ENCODE measurements at regions not wholly inside any gene's neighbourhood (a gene's known extent, or its start where the extent isn't known, plus 50 kb on each side); places are given as distances from the start of the nearest gene placed in this dataset.

DNA sequence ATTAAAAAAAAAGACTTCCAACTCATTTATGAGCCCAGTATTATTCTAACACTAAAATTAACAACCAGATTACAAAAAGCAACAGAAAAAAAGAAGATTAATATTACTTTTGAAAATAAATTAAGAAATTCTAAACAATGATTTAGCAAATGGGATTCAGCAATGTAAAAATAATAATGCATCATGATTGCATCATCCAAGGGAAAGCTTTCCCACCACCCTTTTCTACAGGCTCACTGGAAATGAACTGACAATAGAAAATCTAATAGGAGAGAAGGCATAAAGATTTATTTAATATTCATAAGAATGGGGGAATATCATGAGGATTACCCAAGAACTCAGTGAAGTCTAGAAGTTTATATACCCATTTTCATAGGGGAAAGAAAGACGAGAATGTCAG lies 1671.9 kb downstream of the NCAM2 start:
- POLR2A ChIA-PET: interaction anchor here (0.8 kb wide), 1 partner anchor 1547 kb away, joined by 3 read pairs; no protein-coding TSS in a partner anchor
- peaks cover 5% of the 10 kb centered on the region for H3K9me3 Mint-ChIP-seq (ENCODE audit: low read depth)
- H3K4me1 Mint-ChIP-seq: no peaks in the 10 kb centered on the region
- no peaks in the 10 kb centered on the region for H3K27me3 Mint-ChIP-seq
- intact Hi-C loops (cut with DNase I, micrococcal nuclease): no loop called here
- no peak for DNase-seq
- no peak overlapping the region for H3K27ac Mint-ChIP-seq
- H3K36me3 Mint-ChIP-seq (ENCODE audit: low read depth): no peaks in the 10 kb centered on the region
- no peak for ATAC-seq
- CTCF ChIA-PET: no interaction called here
- no peak overlapping the region for H3K4me3 Mint-ChIP-seq

DNA sequence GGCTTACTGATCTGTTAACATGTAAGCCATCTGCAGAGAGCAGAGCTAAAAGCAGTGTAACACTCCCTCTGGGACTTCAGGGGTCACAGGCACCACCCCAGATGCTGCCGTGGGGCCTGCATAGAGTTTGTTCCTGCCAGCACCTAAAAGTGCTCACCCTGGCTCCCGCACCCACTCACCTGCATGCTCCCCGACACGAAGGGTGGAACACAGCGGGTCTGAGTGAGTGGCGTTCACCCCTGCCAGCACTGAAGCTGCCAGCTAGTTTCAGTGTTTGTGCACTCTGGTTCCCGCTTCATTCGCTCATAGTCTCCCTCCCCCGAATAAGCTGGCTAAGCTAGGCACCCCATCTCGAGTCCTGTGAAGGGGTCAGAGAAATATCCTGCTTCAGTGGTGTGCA lies 1681.0 kb downstream of the NCAM2 start:
- no peaks in the 10 kb centered on the region for H3K27me3 Mint-ChIP-seq
- ATAC-seq (no peak), DNase-seq (no peak)
- intact Hi-C loops (cut with DNase I, micrococcal nuclease): no loop called here
- H3K9me3 Mint-ChIP-seq (ENCODE audit: low read depth): no peaks in the 10 kb centered on the region
- no peak overlapping the region for H3K4me3 Mint-ChIP-seq
- no peaks in the 10 kb centered on the region for H3K4me1 Mint-ChIP-seq
- CTCF ChIA-PET: no interaction called here
- H3K36me3 Mint-ChIP-seq (ENCODE audit: low read depth): no peaks in the 10 kb centered on the region
- H3K27ac Mint-ChIP-seq: no peak overlapping the region
- POLR2A ChIA-PET: no interaction called here

DNA sequence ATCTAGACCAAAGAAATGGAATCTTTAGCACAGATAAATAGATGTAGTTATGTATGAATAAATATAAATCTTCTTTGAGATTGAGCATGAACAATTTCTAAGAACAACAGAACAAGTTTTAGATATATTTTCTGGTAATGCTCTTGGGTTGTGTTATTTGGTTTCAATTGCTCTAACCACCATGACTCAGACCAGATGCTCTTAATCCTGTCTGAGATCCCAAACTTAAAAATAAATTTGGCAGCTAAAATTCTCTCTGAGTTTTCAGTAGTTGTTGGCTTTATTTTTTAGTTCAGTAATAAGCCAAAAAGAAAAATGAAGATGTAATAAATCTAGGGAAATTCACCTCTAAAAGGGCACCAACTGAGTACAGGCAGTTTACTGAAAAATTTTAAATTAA lies 1693.4 kb downstream of the NCAM2 start:
- no peak for ATAC-seq
- H3K4me3 Mint-ChIP-seq: no peak overlapping the region
- no peaks in the 10 kb centered on the region for H3K36me3 Mint-ChIP-seq (ENCODE audit: low read depth)
- CTCF ChIA-PET: no interaction called here
- no peaks in the 10 kb centered on the region for H3K27me3 Mint-ChIP-seq
- DNase-seq: no peak
- no peaks in the 10 kb centered on the region for H3K4me1 Mint-ChIP-seq
- intact Hi-C loops (cut with DNase I, micrococcal nuclease): no loop called here
- POLR2A ChIA-PET: no interaction called here
- no peak overlapping the region for H3K27ac Mint-ChIP-seq
- peaks cover 32% of the 10 kb centered on the region for H3K9me3 Mint-ChIP-seq (ENCODE audit: low read depth)

DNA sequence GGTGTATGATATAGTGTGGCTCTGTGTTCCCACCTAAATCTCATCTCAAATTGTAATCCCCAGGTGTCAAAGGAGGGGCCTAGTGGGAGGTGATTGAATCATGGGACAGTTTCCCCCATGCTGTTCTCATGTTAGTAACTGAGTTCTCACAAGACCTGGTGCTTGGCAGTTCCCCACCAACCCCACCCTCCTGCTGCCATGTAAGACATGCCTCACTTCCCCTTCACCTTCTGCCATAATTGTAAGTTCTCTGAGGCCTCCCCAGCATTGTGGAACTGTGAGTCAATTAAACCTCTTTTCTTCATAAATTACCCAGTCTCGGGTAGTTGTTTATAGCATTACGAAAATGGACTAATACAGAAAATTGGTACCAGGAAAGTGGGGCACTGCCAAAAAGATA lies 1705.3 kb downstream of the NCAM2 start:
- ChIA-PET POLR2A (no interaction called here), CTCF (no interaction called here)

DNA sequence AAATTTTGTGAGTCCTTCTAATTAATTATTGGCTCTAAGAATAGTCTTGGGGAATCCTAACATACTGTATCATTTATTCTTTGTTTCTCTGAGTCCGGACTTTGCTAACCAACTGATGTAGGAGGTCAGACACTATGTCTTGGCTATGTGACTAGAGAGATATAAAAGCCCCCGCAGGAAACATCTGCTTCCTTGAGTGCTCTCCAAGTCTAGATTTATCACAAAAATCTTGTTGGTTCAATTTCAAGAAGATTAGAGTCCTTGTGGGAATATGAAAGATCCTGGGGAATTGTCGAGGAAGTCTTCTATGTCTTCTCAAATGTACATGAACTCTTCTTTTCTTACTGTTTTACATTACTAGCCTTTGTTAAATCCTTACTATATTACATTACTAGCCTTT lies 1712.5 kb downstream of the NCAM2 start:
- CTCF ChIA-PET: no interaction called here
- no peak for DNase-seq
- H3K27ac Mint-ChIP-seq: no peak overlapping the region
- ATAC-seq: no peak
- no peaks in the 10 kb centered on the region for H3K9me3 Mint-ChIP-seq (ENCODE audit: low read depth)
- intact Hi-C loops (cut with DNase I, micrococcal nuclease): no loop called here
- H3K4me3 Mint-ChIP-seq: no peak overlapping the region
- no peaks in the 10 kb centered on the region for H3K27me3 Mint-ChIP-seq
- H3K4me1 Mint-ChIP-seq: peaks cover 3% of the 10 kb centered on the region
- no peaks in the 10 kb centered on the region for H3K36me3 Mint-ChIP-seq (ENCODE audit: low read depth)
- POLR2A ChIA-PET: no interaction called here

More for the DNA sequence above, 1705.3 kb downstream of the NCAM2 start:
- Mint-ChIP-seq H3K27ac (no peak overlapping the region), H3K4me1 (no peaks in the 10 kb centered on the region), H3K4me3 (no peak overlapping the region), H3K27me3 (no peaks in the 10 kb centered on the region), H3K9me3 (ENCODE audit: low read depth) (peaks cover 2% of the 10 kb centered on the region), H3K36me3 (ENCODE audit: low read depth) (no peaks in the 10 kb centered on the region)
- intact Hi-C loops (cut with DNase I, micrococcal nuclease): no loop called here
- DNase-seq (no peak), ATAC-seq (no peak)

DNA sequence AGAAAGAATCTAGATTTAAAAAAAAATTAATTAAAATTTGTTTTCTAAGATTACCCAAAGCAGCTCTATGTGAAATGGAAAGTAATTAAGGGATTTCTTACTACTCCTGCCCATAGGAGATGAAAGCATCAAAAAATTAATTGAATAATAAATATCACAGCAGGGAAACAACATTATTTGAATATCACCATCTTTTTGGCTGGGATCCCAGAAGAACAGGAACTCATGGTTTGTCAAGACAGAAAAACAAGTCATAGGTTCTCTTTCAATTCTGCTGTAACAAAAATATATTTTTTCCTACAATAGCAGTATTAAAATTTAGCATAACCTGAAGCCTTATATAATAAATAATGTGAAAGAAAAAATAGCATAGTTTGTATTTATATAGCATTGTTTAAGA lies 1713.4 kb downstream of the NCAM2 start:
- Mint-ChIP-seq H3K27me3 (no peaks in the 10 kb centered on the region), H3K36me3 (ENCODE audit: low read depth) (no peaks in the 10 kb centered on the region), H3K4me1 (peaks cover 3% of the 10 kb centered on the region), H3K27ac (no peak overlapping the region), H3K9me3 (ENCODE audit: low read depth) (no peaks in the 10 kb centered on the region), H3K4me3 (no peak overlapping the region)
- ChIA-PET POLR2A (no interaction called here), CTCF (interaction anchor here (0.6 kb wide), 1 partner anchor 15 kb away, joined by 4 read pairs; no protein-coding TSS in a partner anchor)
- intact Hi-C loops (cut with DNase I, micrococcal nuclease): no loop called here
- no peak for DNase-seq
- no peak for ATAC-seq

DNA sequence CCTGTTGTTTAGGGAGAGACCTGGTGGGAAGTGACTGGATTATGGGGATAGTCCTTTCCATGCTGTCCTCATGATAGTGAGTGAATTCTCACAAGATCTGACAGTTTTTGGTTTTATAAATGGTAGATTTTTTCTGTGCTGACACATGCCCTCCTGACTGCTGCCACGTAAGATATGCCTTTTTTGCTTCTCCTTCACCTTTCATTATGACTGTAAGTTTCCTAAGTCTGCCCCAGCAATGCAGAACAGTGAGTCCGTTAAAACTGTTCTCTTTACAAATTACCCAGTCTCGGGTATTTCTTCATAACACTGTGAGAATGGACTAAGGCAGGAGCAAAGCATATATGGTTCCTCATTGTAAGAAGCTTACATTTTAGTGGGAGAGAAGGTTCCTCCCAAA lies 1727.2 kb downstream of the NCAM2 start:
- Mint-ChIP-seq H3K36me3 (ENCODE audit: low read depth) (no peaks in the 10 kb centered on the region), H3K4me3 (no peak overlapping the region), H3K27ac (no peak overlapping the region), H3K4me1 (no peaks in the 10 kb centered on the region), H3K9me3 (ENCODE audit: low read depth) (peaks cover 6% of the 10 kb centered on the region), H3K27me3 (no peaks in the 10 kb centered on the region)
- CTCF ChIA-PET: interaction anchor here (0.7 kb wide), 1 partner anchor 244 kb away, joined by 3 read pairs; no protein-coding TSS in a partner anchor
- no peak for ATAC-seq
- POLR2A ChIA-PET: no interaction called here
- intact Hi-C loops (cut with DNase I, micrococcal nuclease): no loop called here
- no peak for DNase-seq

DNA sequence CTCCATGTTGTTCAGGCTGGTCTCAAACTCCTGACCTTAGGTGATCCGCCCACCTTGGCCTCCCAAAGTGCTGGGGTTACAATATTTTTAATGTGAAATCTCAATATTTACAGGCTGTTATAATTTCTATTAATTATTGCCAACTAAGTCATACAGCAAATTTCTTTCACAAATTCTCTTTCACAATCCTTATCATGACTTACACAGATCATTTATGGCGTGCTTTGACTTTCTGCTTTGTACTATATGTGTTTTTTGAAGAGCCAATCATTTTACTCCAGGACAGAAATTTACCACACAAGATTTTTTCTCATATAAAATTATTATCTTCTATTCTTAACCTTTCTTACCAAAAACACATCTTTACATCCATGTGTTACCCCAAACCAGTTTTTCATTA lies 1729.9 kb downstream of the NCAM2 start:
- Mint-ChIP-seq H3K36me3 (ENCODE audit: low read depth) (no peaks in the 10 kb centered on the region), H3K9me3 (ENCODE audit: low read depth) (peaks cover 6% of the 10 kb centered on the region), H3K27me3 (no peaks in the 10 kb centered on the region), H3K4me1 (no peaks in the 10 kb centered on the region), H3K27ac (no peak overlapping the region), H3K4me3 (no peak overlapping the region)
- ChIA-PET POLR2A (no interaction called here), CTCF (interaction anchor here (0.6 kb wide), 1 partner anchor 1292 kb away, joined by 3 read pairs; no protein-coding TSS in a partner anchor)
- ATAC-seq (no peak), DNase-seq (no peak)
- intact Hi-C loops (cut with DNase I, micrococcal nuclease): no loop called here

DNA sequence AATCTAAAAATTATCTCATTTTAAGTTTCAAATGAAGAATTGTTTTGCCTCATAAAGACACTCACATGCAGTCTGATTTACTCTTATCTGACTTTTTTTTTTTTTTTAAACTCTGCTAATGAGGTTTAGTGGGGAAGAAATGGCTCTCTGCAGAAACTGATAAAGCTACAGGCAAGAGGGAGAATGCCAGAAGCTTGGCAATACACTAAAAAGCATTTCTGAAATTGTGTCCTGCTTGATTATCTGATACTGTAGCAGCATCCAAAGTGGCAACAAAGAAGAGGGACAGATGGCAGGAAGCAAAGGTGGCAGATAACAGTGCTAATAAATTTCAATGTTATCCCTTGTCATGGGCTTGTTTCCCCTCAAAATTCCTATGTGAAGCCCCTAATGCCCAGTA lies 1744.9 kb downstream of the NCAM2 start:
- no peaks in the 10 kb centered on the region for H3K9me3 Mint-ChIP-seq (ENCODE audit: low read depth)
- ChIA-PET POLR2A (interaction anchor here (0.6 kb wide), 1 partner anchor 1623 kb away, joined by 3 read pairs; no protein-coding TSS in a partner anchor), CTCF (no interaction called here)
- intact Hi-C loops (cut with DNase I, micrococcal nuclease): no loop called here
- ATAC-seq (no peak), DNase-seq (no peak)
- H3K27me3 Mint-ChIP-seq: no peaks in the 10 kb centered on the region
- no peak overlapping the region for H3K4me3 Mint-ChIP-seq
- no peaks in the 10 kb centered on the region for H3K4me1 Mint-ChIP-seq
- H3K36me3 Mint-ChIP-seq (ENCODE audit: low read depth): no peaks in the 10 kb centered on the region
- H3K27ac Mint-ChIP-seq: no peak overlapping the region

DNA sequence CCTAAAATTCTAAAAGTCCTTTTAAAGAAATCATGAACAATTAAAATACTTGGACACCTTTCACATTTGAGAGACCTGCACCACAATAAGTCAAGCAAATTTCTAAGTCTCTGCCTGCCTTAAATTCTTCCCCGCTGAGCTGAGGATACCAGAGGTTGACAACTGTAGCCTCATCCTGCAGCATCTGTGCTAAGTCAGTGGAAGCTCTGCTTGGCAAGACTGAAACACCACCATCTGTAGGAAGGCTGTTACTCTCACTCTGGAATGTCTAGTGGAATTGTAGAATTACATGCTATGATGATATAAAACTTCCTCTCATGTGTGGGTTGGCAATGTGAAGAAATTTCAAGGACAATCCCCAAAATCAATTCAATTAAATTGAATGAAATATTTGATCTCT lies 1756.5 kb downstream of the NCAM2 start:
- Mint-ChIP-seq H3K36me3 (ENCODE audit: low read depth) (no peaks in the 10 kb centered on the region), H3K4me1 (peaks cover 2% of the 10 kb centered on the region), H3K27me3 (no peaks in the 10 kb centered on the region), H3K27ac (no peak overlapping the region), H3K4me3 (no peak overlapping the region), H3K9me3 (ENCODE audit: low read depth) (no peaks in the 10 kb centered on the region)
- intact Hi-C loops (cut with DNase I, micrococcal nuclease): no loop called here
- CTCF ChIA-PET: no interaction called here
- POLR2A ChIA-PET: no interaction called here
- ATAC-seq (no peak), DNase-seq (no peak)

DNA sequence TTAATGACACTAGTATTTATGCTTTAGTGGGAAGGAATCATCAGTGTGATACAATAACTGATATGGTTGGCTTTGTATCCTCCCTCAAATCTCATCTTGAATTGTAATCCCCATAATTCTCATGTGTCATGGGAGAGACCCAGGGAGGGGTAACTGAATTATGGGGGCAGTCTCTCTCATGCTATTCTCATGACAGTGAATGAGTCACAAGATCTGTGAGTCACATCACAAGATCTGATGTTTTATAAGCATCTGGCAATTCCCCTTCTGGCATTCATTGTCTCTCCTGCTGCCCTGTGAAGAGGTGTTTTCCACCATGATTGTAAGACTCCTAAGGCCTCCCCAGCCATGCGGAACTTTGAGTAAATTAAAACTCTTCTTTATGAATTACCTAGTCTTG lies 1760.3 kb downstream of the NCAM2 start:
- CTCF ChIA-PET: no interaction called here
- Mint-ChIP-seq H3K4me1 (peaks cover 2% of the 10 kb centered on the region), H3K9me3 (ENCODE audit: low read depth) (no peaks in the 10 kb centered on the region), H3K27ac (no peak overlapping the region), H3K27me3 (no peaks in the 10 kb centered on the region), H3K4me3 (no peak overlapping the region), H3K36me3 (ENCODE audit: low read depth) (no peaks in the 10 kb centered on the region)
- POLR2A ChIA-PET: no interaction called here
- intact Hi-C loops (cut with DNase I, micrococcal nuclease): no loop called here
- ATAC-seq (peak; percentile 49), DNase-seq (no peak)

DNA sequence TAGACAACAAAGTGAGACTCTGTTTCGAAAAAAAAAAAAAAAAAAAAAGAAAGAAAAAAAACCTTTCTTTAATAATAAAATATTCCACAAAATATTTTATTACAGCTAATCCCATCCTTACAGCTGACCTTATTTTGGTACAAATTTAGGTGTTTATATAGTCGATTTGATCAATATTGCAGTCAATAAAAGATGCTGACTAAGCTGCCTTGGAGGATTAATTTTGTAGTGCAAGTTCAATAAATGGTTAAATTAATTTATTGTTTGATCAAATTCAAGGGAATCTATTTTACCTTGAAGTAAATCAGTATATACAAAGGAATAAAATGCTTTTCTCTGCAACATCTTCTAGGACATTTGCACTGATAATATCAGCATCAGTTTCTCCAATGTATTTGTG lies 1764.3 kb downstream of the NCAM2 start:
- Mint-ChIP-seq H3K4me1 (peaks cover 2% of the 10 kb centered on the region), H3K4me3 (no peak overlapping the region), H3K27me3 (no peaks in the 10 kb centered on the region), H3K36me3 (ENCODE audit: low read depth) (no peaks in the 10 kb centered on the region), H3K27ac (no peak overlapping the region), H3K9me3 (ENCODE audit: low read depth) (no peaks in the 10 kb centered on the region)
- ChIA-PET POLR2A (no interaction called here), CTCF (no interaction called here)
- ATAC-seq: no peak
- intact Hi-C loops (cut with DNase I, micrococcal nuclease): no loop called here
- no peak for DNase-seq

DNA sequence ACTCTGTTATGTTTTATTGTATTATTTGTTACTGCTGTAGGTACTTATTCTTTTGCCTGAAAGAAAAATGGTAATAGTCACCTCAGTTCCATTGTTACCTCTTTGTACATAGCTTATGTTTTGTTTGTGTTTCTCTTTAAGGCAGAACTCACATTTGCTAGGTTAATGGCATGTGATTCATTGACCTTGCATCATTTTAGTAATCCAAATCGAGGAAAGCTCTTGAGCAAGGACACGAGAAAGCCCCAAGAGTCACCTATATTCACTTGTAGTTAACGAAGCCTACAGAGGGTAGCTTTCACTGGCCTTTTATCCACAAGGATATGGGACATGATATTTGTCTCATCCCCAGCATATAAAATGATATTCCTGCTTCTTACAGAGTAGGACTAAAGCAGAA lies 1765.2 kb downstream of the NCAM2 start:
- H3K4me1 Mint-ChIP-seq: peaks cover 2% of the 10 kb centered on the region
- H3K27me3 Mint-ChIP-seq: no peaks in the 10 kb centered on the region
- H3K27ac Mint-ChIP-seq: no peak overlapping the region
- no peaks in the 10 kb centered on the region for H3K9me3 Mint-ChIP-seq (ENCODE audit: low read depth)
- H3K4me3 Mint-ChIP-seq: no peak overlapping the region
- no peaks in the 10 kb centered on the region for H3K36me3 Mint-ChIP-seq (ENCODE audit: low read depth)
- ATAC-seq: no peak
- ChIA-PET POLR2A (no interaction called here), CTCF (no interaction called here)
- intact Hi-C loops (cut with DNase I, micrococcal nuclease): no loop called here
- no peak for DNase-seq
